ENCODE measurements at regions not wholly inside any gene's neighbourhood (a gene's known extent, or its start where the extent isn't known, plus 50 kb on each side); places are given as distances from the start of the nearest gene placed in this dataset.

GRCh38 chr1:22276396-22276748, 133.5 kb upstream of the WNT4 start:
- Histone ChIP-seq H3K4me3 (no peak overlapping the region), H3K4me1 (no peaks in the 10 kb centered on the region), H3K27me3 (no peaks in the 10 kb centered on the region), H3K27ac (no peak overlapping the region), H3K9me3 (no peaks in the 10 kb centered on the region), H3K36me3 (no peaks in the 10 kb centered on the region)
- intact Hi-C loops (cut with DNase I; ENCODE audit: low total_unique reads): no loop called here
- TF ChIP-seq CTCF (IDR thresholded peaks at IDR 0.05) (no peak), POLR2A (IDR thresholded peaks at IDR 0.05) (no peak)
- DNase-seq: no peak

GRCh38 chr1:22277662-22278061, 134.8 kb upstream of the WNT4 start:
- H3K4me3 ChIP-seq: no peak overlapping the region
- H3K27me3 ChIP-seq: no peaks in the 10 kb centered on the region
- DNase-seq: no peak
- no peak overlapping the region for H3K27ac ChIP-seq
- intact Hi-C loops (cut with DNase I; ENCODE audit: low total_unique reads): no loop called here
- TF ChIP-seq CTCF (IDR thresholded peaks at IDR 0.05) (no peak), POLR2A (IDR thresholded peaks at IDR 0.05) (no peak)
- peaks cover 0 to 4% of the 10 kb centered on the region in 2 donors for H3K4me1 ChIP-seq
- H3K9me3 ChIP-seq: no peaks in the 10 kb centered on the region
- no peaks in the 10 kb centered on the region for H3K36me3 ChIP-seq

GRCh38 chr1:22279735-22280134, 136.8 kb upstream of the WNT4 start:
- Histone ChIP-seq H3K4me1 (peaks cover 0 to 4% of the 10 kb centered on the region in 2 donors), H3K27ac (no peak overlapping the region), H3K27me3 (no peaks in the 10 kb centered on the region), H3K36me3 (no peaks in the 10 kb centered on the region), H3K4me3 (no peak overlapping the region), H3K9me3 (no peaks in the 10 kb centered on the region)
- no peak for DNase-seq
- intact Hi-C loops (cut with DNase I; ENCODE audit: low total_unique reads): no loop called here
- TF ChIP-seq CTCF (IDR thresholded peaks at IDR 0.05) (no peak), POLR2A (IDR thresholded peaks at IDR 0.05) (no peak)

- TF ChIP-seq CTCF (IDR thresholded peaks at IDR 0.05): no peak
- TF ChIP-seq POLR2A (IDR thresholded peaks at IDR 0.05): no peak
- H3K4me1 ChIP-seq: peaks cover 0 to 4% of the 10 kb centered on the region in 2 donors
- H3K27ac ChIP-seq: no peak overlapping the region
- no peaks in the 10 kb centered on the region for H3K9me3 ChIP-seq
- H3K4me3 ChIP-seq: no peak overlapping the region
- intact Hi-C loops (cut with DNase I; ENCODE audit: low total_unique reads): no loop called here
- no peaks in the 10 kb centered on the region for H3K36me3 ChIP-seq
- no peak for DNase-seq
- H3K27me3 ChIP-seq: no peaks in the 10 kb centered on the region
These were observed 137.6 kb upstream of the WNT4 start for GRCh38 chr1:22280526-22280925.

GRCh38 chr1:22281521-22282363, 138.8 kb upstream of the WNT4 start:
- H3K4me1 ChIP-seq: peaks cover 0 to 4% of the 10 kb centered on the region in 2 donors
- no peak overlapping the region for H3K27ac ChIP-seq
- H3K4me3 ChIP-seq: no peak overlapping the region
- intact Hi-C loops (cut with DNase I; ENCODE audit: low total_unique reads): no loop called here
- no peaks in the 10 kb centered on the region for H3K36me3 ChIP-seq
- no peaks in the 10 kb centered on the region for H3K9me3 ChIP-seq
- TF ChIP-seq CTCF (IDR thresholded peaks at IDR 0.05) (no peak), POLR2A (IDR thresholded peaks at IDR 0.05) (no peak)
- no peaks in the 10 kb centered on the region for H3K27me3 ChIP-seq
- DNase-seq: no peak

All from uterus (tissue), 3 donors.